AG04450 (cell line): ENCODE measurements at regions not wholly inside any gene's neighbourhood (a gene's known extent, or its start where the extent isn't known, plus 50 kb on each side); places are given as distances from the start of the nearest gene placed in this dataset.

Source experiments
- CTCF ChIA-PET: fragments of 300-600, 350-600 bp; formaldehyde crosslinking; extraction: SDS; loops from one replicate; lab custom pipeline; 2022; ENCODE audit warnings: antibody characterized with exemption, inconsistent platforms; lab: Charles Lee
- POLR2A ChIA-PET: fragments of 350-600 bp; formaldehyde crosslinking; extraction: SDS; loops from one replicate; lab custom pipeline; 2021; ENCODE audit warnings: antibody characterized with exemption, inconsistent platforms; lab: Yijun Ruan, JAX
- DNase-seq: peaks from one replicate; pipeline ENCODE4 v3.0.0-alpha.2; 2011; ENCODE audit warnings: low read depth, low spot score
- H3K27ac ChIP-seq: one replicate; pipeline ENCODE4 v1.5.1; 2012; ENCODE audit warnings: low read depth, low read length, control low read depth
- H3K27me3 ChIP-seq: one replicate; pipeline ENCODE4 v1.6.0; 2012; ENCODE audit warnings: low read length; ENCODE audit not compliant: control insufficient read depth, insufficient read depth
- H3K4me3 ChIP-seq: 2 replicates; pipeline ENCODE4 v1.5.1; 2011; ENCODE audit warnings: mild to moderate bottlenecking, low read depth, low read length, control low read depth
- H3K9me3 ChIP-seq: 2 replicates; pipeline ENCODE4 v1.5.1; 2012; ENCODE audit warnings: low read length; ENCODE audit not compliant: control insufficient read depth, insufficient read depth
- TF ChIP-seq, protein P1 (sequence below): IDR thresholded peaks from 2 replicates; pipeline ENCODE4 v1.5.1; 2011; ENCODE audit warnings: low read depth, low read length, control low read depth, inconsistent platforms

DNA sequence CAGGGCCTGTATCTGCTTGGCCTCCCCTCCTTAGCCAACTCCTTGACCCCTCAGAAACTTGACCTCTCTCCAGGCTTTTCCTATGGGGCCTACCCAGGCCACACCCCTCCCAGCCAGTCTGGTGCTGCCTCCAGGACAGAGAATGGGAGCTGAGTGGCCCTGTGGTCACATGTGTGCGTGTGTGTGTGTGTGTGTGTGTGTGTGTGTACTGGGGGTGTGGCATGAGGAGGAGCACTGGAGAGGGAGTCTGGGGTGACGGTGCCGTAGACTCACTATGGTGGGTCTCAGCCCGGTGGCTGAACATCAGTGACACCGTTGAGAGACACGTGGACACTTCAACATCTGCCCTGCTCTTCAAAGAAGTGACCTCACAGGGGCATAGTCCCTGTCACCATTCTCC, 180.4 kb downstream of the ENGASE start:
- H3K27me3 ChIP-seq: peaks cover 4% of the 10 kb centered on the region
- DNase-seq: no peak
- no peak overlapping the region for H3K27ac ChIP-seq
- ChIA-PET CTCF (no interaction called here), POLR2A (no interaction called here)
- no peak overlapping the region for H3K4me3 ChIP-seq
- TF ChIP-seq, protein P1, sequence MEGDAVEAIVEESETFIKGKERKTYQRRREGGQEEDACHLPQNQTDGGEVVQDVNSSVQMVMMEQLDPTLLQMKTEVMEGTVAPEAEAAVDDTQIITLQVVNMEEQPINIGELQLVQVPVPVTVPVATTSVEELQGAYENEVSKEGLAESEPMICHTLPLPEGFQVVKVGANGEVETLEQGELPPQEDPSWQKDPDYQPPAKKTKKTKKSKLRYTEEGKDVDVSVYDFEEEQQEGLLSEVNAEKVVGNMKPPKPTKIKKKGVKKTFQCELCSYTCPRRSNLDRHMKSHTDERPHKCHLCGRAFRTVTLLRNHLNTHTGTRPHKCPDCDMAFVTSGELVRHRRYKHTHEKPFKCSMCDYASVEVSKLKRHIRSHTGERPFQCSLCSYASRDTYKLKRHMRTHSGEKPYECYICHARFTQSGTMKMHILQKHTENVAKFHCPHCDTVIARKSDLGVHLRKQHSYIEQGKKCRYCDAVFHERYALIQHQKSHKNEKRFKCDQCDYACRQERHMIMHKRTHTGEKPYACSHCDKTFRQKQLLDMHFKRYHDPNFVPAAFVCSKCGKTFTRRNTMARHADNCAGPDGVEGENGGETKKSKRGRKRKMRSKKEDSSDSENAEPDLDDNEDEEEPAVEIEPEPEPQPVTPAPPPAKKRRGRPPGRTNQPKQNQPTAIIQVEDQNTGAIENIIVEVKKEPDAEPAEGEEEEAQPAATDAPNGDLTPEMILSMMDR: no peak
- no peaks in the 10 kb centered on the region; the same call in 1 of the 2 replicates for H3K9me3 ChIP-seq

DNA sequence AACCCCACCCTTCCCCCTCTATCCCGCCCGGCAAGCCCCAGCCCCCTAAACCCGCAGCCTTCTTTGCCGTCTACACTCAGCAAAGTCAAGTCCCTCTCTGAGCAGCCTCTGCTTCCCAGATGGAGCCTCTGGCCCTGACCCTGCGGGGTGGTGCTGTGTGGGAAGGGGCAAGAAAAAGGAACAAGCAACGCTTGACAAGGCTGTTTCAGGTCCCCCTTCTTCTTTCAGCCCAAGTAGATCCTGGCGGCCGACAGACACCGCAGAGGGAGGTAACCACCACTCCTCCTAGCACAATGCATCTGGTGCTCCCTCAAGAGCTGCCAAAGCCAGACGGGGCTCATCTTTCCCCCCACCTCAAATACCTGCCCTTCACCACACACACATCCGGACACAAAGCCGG, 178.3 kb downstream of the ENGASE start:
- TF ChIP-seq, protein P1: no peak
- no peak for DNase-seq
- peaks cover 2% of the 10 kb centered on the region for H3K27me3 ChIP-seq
- no peaks in the 10 kb centered on the region; the same call in 1 of the 2 replicates for H3K9me3 ChIP-seq
- no peak overlapping the region for H3K27ac ChIP-seq
- CTCF ChIA-PET: no interaction called here
- POLR2A ChIA-PET: no interaction called here
- no peak overlapping the region for H3K4me3 ChIP-seq

DNA sequence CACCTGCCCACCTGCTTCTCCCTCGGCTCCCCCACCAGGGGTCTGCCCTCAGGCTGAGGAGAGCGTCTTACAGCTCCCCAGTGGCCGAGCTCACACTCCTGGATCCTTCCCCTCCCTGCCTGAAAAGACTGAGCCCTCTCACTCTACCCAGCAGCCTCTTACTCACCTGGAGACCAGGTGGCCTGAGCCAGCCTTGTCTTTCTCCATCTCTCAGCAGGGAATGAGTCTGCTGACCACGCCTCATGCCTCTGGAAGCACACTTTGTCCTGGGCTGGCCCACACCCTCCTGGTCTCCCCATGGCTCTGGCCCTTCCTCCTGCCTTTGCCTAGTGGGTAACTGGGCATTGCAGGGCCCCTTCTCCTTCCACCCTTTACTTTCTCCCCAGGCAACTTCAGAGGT, 177.2 kb downstream of the ENGASE start:
- CTCF ChIA-PET: no interaction called here
- no peak overlapping the region for H3K4me3 ChIP-seq
- H3K9me3 ChIP-seq: no peaks in the 10 kb centered on the region; the same call in 1 of the 2 replicates
- no peak for DNase-seq
- POLR2A ChIA-PET: no interaction called here
- peaks cover 2% of the 10 kb centered on the region for H3K27me3 ChIP-seq
- no peak overlapping the region for H3K27ac ChIP-seq
- TF ChIP-seq, protein P1: no peak

DNA sequence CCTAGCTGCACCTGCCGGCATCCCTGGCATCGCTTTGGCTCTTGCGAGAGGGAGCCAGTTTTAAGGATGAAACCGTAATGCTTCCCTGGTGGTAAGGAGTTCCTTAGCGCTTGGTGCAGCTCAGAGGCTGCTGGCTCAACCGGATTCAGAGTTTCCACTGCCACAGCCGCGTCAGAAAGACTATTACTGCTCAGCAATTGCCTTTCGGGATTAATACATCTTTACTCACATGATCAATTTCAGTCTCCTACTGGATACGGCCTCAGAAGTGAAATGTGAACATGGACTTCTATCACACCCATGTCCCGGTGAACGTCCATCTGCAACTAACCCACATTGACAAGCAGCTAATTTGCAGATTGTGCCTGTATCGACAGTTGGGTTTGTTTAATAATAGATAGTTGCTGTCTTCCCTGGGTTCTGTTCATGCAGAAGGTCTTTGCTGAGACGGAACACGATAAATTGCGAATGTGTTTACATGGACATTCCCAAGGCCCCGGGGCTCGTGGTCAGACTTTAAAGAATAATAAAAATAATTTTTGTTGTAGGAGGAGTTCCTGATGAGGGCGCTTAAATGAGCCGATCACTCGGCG, 175.4 kb downstream of the ENGASE start:
- peaks cover 2% of the 10 kb centered on the region for H3K27me3 ChIP-seq
- ChIA-PET POLR2A (no interaction called here), CTCF (no interaction called here)
- H3K9me3 ChIP-seq: no peaks in the 10 kb centered on the region; the same call in 1 of the 2 replicates
- TF ChIP-seq, protein P1: no peak
- no peak overlapping the region for H3K27ac ChIP-seq
- DNase-seq: no peak
- H3K4me3 ChIP-seq: no peak overlapping the region

DNA sequence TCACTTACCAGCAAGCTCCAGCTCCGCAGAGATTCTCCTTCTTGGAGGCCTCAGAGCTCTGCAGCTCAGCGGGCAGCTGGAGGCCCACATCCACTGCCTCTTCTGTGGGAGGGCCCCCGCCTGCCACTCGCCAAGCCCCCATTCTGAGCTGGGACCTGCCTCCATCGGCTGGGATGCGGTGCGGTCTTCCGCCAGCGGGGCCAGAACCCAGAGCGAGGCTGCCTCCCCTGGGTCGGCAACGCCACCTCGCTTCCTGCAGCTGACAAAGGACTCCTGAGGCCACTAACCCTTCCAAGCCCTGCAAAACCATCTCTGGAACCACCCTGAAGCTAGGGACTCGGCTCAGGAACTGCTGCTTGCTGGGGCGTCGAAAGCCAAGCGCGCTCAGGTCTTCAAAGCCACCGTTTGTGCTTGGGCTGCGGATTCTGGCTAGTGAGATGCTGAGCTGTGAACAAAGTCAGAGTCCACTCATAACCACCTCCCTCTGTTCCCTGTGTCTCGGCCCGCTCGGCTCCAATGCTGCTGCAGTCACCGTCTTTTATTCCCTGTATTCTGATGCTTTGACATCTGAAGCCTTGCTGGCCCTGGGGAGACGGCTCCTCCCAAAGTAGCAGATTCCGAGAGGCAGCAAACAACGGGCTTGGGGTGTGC, 174.3 kb downstream of the ENGASE start:
- Histone ChIP-seq H3K27ac (no peak overlapping the region), H3K9me3 (no peaks in the 10 kb centered on the region; the same call in 1 of the 2 replicates), H3K27me3 (peaks cover 2% of the 10 kb centered on the region), H3K4me3 (no peak overlapping the region)
- CTCF ChIA-PET: no interaction called here
- POLR2A ChIA-PET: no interaction called here
- DNase-seq: no peak
- TF ChIP-seq, protein P1: no peak
